NCI-H146 (cell line): ENCODE measurements at regions not wholly inside any gene's neighbourhood (a gene's known extent, or its start where the extent isn't known, plus 50 kb on each side); places are given as distances from the start of the nearest gene placed in this dataset.

Experiments
- DNase-seq: peaks from one replicate; lab custom pipeline; 2025; lab: John Stamatoyannopoulos, UW

- no peak for DNase-seq
Measured at GRCh38 chr7:121494516-121494915, 98.4 kb upstream of the FAM3C start.

- no peak for DNase-seq
Measured at GRCh38 chr7:121493553-121493952, 97.4 kb upstream of the FAM3C start.

- no peak for DNase-seq
Measured at GRCh38 chr7:121490309-121490708, 94.2 kb upstream of the FAM3C start.

GRCh38 chr7:121489440-121489839 lies 93.3 kb upstream of the FAM3C start:
- DNase-seq = no peak

GRCh38 chr7:121488111-121488650 lies 92.1 kb upstream of the FAM3C start:
- DNase-seq = no peak

- no peak for DNase-seq
Measured at GRCh38 chr7:121486590-121486989, 90.5 kb upstream of the FAM3C start.

- no peak for DNase-seq
Measured at GRCh38 chr7:121485467-121486243, 89.5 kb upstream of the FAM3C start.

GRCh38 chr7:121484089-121484763 lies 88.1 kb upstream of the FAM3C start:
- no peak for DNase-seq

- no peak for DNase-seq
Measured at GRCh38 chr7:121480566-121481335, 84.6 kb upstream of the FAM3C start.

- DNase-seq = no peak
Measured at GRCh38 chr7:121480058-121480457, 84.0 kb upstream of the FAM3C start.

- DNase-seq = no peak
Measured at GRCh38 chr7:121479466-121479865, 83.4 kb upstream of the FAM3C start.

GRCh38 chr7:121475806-121476205 lies 79.7 kb upstream of the FAM3C start:
- DNase-seq = no peak

GRCh38 chr7:121474301-121474673 lies 78.2 kb upstream of the FAM3C start:
- DNase-seq = no peak

- no peak for DNase-seq
Measured at GRCh38 chr7:121473645-121474300, 77.7 kb upstream of the FAM3C start.

- DNase-seq = no peak
Measured at GRCh38 chr7:121466455-121466854, 70.3 kb upstream of the FAM3C start.

GRCh38 chr7:121459148-121459547 lies 63.0 kb upstream of the FAM3C start:
- DNase-seq = no peak

- DNase-seq = no peak
Measured at GRCh38 chr7:121456785-121457359, 60.8 kb upstream of the FAM3C start.

GRCh38 chr7:121456015-121456414 lies 59.9 kb upstream of the FAM3C start:
- DNase-seq = no peak

GRCh38 chr7:121452389-121452788 lies 56.3 kb upstream of the FAM3C start:
- DNase-seq = no peak

GRCh38 chr7:121451367-121452094 lies 55.4 kb upstream of the FAM3C start:
- DNase-seq = no peak

GRCh38 chr7:121450631-121451198 lies 54.6 kb upstream of the FAM3C start:
- DNase-seq = no peak
